22Rv1 (cell line): ENCODE measurements at regions not wholly inside any gene's neighbourhood (a gene's known extent, or its start where the extent isn't known, plus 50 kb on each side); places are given as distances from the start of the nearest gene placed in this dataset.

Source experiments
- H3K27ac ChIP-seq: fragments of 450-650 bp; 2 replicates; pipeline ENCODE4 v1.5.1; 2017
- ZFX ChIP-seq: fragments of 450-650 bp; IDR thresholded peaks from 2 replicates; pipeline ENCODE4 v1.6.1; 2017; ENCODE audit warnings: antibody characterized with exemption, borderline replicate concordance
- TF ChIP-seq, protein P1 (sequence below): fragments of 450-650 bp; IDR thresholded peaks from 2 replicates; pipeline ENCODE4 v1.5.1; 2017; ENCODE audit warnings: mild to moderate bottlenecking

- TF ChIP-seq, protein P1, sequence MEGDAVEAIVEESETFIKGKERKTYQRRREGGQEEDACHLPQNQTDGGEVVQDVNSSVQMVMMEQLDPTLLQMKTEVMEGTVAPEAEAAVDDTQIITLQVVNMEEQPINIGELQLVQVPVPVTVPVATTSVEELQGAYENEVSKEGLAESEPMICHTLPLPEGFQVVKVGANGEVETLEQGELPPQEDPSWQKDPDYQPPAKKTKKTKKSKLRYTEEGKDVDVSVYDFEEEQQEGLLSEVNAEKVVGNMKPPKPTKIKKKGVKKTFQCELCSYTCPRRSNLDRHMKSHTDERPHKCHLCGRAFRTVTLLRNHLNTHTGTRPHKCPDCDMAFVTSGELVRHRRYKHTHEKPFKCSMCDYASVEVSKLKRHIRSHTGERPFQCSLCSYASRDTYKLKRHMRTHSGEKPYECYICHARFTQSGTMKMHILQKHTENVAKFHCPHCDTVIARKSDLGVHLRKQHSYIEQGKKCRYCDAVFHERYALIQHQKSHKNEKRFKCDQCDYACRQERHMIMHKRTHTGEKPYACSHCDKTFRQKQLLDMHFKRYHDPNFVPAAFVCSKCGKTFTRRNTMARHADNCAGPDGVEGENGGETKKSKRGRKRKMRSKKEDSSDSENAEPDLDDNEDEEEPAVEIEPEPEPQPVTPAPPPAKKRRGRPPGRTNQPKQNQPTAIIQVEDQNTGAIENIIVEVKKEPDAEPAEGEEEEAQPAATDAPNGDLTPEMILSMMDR = no peak
- no peak for TF ChIP-seq ZFX
- H3K27ac ChIP-seq = no peak overlapping the region
These were observed 348.1 kb downstream of the CCDC85A start for GRCh38 chr2:56531668-56532420.

DNA sequence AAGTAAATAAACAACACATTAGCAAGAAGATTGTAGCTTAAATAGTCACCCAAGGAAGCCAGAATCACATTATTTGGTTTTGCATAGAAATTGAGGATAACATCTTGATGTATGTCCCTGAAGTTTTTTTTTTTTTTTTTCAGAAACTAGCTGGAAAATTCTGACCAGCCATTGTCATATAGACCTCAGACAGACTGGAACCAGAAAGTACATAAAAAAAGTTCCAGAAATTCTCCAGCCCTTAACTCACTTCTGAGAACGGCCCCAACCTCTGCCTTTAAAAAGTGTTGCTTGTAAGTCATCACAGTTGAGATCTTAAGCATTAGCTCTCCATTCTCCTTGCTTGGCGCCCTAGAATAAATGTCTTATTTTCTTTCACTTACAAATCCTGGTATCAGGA, 350.5 kb downstream of the CCDC85A start:
- no peak overlapping the region for H3K27ac ChIP-seq
- TF ChIP-seq, protein P1 = no peak
- TF ChIP-seq ZFX = no peak

- TF ChIP-seq, protein P1 = no peak
- no peak for TF ChIP-seq ZFX
- no peak overlapping the region for H3K27ac ChIP-seq
These were observed 354.0 kb downstream of the CCDC85A start for GRCh38 chr2:56537756-56538155.

DNA sequence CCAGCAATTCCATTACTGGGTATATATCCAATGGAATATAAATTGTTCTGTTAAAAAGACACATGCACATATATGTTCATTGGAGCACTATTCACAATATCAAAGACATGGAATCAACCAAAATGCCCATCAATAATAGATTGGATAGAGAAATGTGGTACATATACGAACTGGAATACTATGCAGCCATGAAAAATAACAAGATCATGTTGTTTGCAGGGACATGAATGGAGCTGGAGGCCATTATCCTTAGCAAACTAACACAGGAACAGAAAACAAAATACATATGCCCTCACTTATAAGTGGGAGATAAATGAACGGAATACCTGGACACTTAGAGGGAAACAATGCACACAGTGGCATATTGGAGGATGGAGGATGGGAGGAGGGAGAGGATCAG, 355.8 kb downstream of the CCDC85A start:
- no peak for TF ChIP-seq ZFX
- TF ChIP-seq, protein P1 = no peak

GRCh38 chr2:56540467-56540866, 356.7 kb downstream of the CCDC85A start:
- TF ChIP-seq ZFX = no peak
- TF ChIP-seq, protein P1 = no peak
- no peak overlapping the region for H3K27ac ChIP-seq

More for the DNA sequence above, 355.8 kb downstream of the CCDC85A start:
- H3K27ac ChIP-seq = no peak overlapping the region

GRCh38 chr2:56540916-56541315, 357.1 kb downstream of the CCDC85A start:
- no peak overlapping the region for H3K27ac ChIP-seq
- TF ChIP-seq ZFX = no peak
- TF ChIP-seq, protein P1 = no peak

DNA sequence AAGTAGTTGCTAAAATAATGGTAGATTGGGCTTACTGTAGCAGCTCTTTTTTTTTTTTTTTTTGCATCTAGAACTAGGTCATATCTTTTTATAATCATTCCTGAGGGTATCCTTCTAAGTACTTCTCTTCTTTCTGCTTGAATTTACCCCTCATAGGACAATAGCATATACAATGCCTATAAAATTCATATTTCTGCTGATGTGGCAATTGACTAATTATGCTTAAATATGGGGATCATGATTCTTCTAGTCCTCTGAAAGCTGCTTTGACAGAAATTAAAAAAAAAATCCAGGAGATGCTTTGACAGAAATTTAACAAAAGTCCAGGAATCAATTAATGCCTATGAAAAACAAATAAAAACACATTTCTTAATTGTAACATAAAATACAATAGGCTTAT, 358.4 kb downstream of the CCDC85A start:
- no peak for TF ChIP-seq ZFX
- TF ChIP-seq, protein P1 = no peak
- no peak overlapping the region for H3K27ac ChIP-seq
